Middle frontal gyrus (tissue), 1 donor: ENCODE measurements at regions not wholly inside any gene's neighbourhood (a gene's known extent, or its start where the extent isn't known, plus 50 kb on each side); places are given as distances from the start of the nearest gene placed in this dataset.
A peak's percentile ranks its signal among the peaks of the same experiment; 100 is the strongest.
"Not testable (repeated sequence)": the region's sequence is repeated elsewhere in the genome, so short reads cannot be mapped to it uniquely, and the experiment has no call there.

Experiments used
- DNase-seq: peaks from one replicate; pipeline ENCODE4 v3.0.0-alpha.2; 2015; ENCODE audit warnings: low spot score; ENCODE audit errors: extremely low spot score

- DNase-seq: no peak
These were observed 105.4 kb downstream of the TTC8 start for GRCh38 chr14:88929656-88930436.

GRCh38 chr14:88931321-88932110 is 107.1 kb downstream of the TTC8 start:
- no peak for DNase-seq

GRCh38 chr14:88933191-88933590 is 108.7 kb downstream of the TTC8 start:
- DNase-seq: no peak

- no peak for DNase-seq
These were observed 109.9 kb downstream of the TTC8 start for GRCh38 chr14:88934351-88934806.

DNA sequence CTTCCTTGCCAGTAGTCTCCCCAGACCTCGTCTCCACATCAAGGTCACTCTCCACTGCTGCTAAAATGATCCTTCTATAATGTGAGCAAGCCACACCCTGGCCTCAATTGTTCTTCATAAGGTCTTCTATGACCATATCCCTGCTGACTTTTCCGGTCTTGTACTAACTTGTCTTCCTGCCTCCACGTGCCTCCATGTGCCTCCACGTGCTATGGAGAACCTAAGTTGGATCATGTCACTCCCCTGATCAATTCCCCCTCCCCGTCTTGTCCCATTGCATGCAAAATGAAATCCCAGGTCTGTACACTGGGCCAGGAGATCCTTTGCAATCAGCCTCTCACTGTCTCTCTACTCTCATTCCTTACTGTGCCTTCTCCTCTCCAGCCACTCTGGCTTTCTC is 110.6 kb downstream of the TTC8 start:
- no peak for DNase-seq

- no peak for DNase-seq
These were observed 113.3 kb downstream of the TTC8 start for GRCh38 chr14:88937706-88938105.

DNA sequence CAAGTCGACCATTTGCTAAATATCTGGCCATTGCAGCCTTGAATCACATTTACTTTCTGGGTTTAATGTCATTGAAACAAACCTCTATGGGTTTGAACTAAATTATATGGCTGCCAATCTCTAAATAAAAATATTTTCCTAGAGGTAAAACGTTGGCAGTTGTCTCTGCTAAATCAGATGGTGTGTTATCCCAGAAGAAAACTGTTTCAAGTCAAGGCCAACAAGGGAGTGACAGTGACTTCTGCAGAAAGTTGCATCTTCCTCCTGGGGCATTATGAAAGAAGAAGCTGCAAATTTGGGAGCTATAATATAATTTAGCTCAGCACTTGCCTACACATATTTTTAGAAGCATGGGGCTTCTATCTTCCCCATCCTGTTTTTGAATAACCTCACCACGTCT is 116.2 kb downstream of the TTC8 start:
- no peak for DNase-seq

DNA sequence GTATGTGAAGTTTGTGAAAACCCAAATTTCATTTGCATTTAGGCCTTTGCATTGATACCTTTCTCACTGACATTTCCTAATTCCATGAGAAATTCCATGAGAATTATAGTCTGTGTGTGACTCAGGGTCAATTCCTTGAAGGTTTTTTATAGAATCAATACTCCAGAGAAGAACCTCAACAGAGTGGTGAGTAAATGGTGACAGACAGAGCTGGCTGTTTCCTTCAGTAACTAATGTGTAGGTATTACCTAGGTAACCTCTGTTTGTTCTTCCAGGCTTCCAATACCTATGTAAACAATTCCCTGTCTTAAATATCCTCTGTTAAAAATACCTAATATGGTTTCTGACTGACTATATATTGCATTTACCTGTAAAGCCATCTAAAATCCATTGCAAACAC is 117.0 kb downstream of the TTC8 start:
- DNase-seq: no peak

DNA sequence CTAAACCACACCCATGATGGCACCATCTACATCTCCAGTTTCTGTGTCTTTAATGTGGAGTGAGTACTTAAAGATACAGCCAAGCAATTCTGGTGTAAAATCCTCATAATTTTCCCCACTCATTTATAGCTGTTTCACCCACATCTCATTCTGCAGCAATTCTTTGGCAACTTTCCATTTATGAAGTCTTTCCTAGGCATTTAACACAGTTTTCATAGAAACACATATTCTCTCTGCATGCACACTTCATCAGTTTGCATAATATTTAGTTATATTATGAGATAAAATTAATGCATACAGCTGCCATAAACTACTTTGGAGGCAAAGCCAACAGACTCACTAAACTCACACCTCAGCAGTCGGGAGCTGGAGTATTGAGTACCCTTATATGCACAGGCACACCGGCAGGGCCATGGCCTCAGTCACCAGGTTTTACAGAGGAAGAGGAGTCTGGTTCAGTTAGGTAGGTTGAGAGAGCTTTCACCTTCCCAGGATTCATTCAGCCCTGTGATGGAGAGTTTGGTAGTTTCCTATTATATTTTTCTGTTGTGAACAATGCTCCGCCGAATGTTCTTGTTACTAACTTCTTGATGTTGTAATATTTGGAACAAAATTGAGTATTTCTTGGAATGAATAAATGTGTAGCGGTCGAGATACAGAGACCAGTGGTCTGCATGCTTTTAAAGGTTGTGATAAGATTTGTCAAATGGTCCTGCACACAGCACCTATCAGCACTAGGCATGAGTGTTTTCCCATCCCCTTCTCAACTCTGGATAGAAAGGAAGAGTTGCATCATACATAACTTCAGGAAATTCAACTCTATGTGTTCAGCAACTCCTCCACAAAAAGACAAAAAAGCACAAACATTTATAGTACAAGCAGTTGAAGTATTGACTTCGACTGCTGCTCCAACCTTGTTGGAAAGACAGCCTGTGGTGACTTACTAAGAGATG is 123.5 kb downstream of the TTC8 start:
- DNase-seq: no peak

DNA sequence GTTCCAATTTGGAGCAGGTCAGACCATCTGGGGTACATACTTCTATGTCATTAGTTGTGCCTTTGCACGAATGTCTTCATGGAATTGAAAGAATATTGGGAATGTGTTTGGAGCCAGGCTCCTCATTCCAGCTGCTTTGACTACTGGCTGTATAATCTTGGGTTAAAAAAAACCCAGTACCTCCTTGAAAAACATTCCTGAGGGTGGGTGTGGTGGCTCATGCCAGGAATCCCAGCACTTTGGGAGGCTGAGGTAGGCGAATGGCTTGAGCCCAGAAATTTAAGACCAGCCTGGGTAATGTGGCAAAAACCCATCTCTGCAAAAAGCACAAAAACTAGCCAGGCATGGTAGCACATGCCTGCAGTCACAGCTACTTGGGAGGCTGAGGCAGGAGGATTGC is 125.6 kb downstream of the TTC8 start:
- no peak for DNase-seq

DNA sequence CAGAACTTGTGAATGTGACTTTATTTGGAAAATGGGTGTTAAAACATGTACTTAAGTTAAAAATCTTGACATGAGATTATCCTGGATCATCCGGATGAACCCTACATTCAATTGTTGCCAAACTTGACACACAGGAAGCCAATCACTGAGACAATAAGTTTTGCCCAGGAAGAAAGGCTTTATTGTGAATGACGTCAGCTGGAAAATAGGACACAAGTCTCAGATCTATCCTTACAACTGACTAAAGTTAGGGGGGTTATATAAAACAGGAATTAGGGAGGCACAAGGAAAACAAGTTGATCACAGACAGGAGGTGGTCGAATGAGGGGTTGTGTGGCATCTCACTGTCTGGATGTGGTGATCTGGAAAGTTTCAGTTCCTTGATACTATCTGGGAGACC is 126.9 kb downstream of the TTC8 start:
- no peak for DNase-seq

GRCh38 chr14:88952901-88953300 is 128.4 kb downstream of the TTC8 start:
- peak; percentile 27 for DNase-seq

GRCh38 chr14:88955455-88955854 is 131.0 kb downstream of the TTC8 start:
- DNase-seq: peak; percentile 20

DNA sequence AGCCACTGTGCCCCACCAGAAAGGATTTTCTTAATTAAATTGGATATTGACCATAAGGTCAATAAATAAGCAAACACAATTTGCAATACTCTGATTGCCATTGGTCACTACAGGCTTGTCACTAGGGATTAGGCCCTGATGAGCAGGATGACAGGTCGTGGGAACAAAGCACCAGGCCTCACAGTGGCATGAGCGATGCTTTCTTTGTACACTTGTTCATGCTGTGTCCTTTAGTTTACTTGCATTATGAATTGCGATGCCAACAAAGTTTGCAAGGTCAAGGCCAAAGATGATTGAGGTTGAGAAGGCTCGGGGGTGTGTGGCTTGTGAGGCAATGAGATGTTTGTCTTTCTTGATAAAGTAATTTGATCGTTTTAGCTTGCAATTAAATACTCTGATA is 136.0 kb downstream of the TTC8 start:
- no peak for DNase-seq

- peak; percentile 39 for DNase-seq
These were observed 136.8 kb downstream of the TTC8 start for GRCh38 chr14:88961214-88961613.

DNA sequence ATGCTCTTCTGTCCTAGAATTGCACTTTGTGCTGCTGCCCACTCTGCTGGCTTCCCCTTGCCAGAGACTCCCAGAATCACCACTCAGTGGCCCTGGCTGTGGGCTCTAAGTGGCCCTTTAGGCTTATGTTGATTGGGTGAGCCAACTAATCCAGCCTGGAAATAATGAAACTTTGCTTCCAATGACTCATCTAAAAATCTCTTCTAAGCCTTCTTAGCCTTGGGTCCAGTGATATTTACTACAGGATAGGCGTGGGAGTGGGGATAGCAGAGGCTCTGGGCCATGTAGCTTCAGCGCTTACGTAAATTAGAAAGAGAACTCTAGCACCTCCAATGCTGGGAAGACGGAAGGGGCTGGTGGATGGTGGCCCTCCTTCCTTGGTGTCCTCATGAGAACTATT is 137.9 kb downstream of the TTC8 start:
- DNase-seq: no peak

GRCh38 chr14:88967299-88967698 is 142.8 kb downstream of the TTC8 start:
- no peak for DNase-seq

DNA sequence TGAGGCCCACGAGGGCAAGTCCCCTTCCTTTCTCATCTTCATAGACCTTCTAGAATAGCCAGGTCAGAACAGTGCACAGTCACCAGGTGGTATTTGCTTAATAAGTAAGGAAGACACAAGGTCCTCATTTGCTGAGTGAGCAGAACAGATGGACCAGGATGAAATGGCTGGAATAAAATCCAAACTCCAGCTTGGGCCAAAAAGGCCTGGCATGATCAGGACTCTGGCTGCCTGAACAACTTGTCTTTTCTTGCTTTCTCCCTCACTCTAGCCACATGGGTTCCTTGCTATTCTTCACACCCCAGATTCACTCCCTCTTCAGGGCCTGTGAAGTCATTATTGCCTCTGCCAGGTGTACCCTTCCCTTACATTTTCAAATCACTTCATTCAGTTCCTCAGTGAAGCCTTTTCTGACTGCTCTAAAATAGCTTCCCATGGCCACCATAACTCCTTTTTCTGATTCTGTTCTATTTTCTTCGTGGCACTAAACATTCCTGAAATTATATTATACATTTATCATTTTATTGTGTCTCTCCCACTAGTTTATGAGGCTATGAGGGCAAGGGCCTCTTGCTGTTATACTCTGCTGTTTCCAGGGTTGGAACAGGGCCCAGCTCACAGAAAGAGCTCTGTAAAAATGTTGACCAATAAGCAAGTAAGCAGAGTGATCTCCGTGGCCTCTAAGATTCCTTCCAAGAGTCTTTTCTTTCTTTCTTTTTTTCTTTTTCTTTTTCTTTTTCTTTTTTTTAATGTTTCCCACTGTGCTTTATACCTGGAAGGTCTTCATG is 150.8 kb downstream of the TTC8 start:
- no peak for DNase-seq

GRCh38 chr14:88975926-88976325 is 151.5 kb downstream of the TTC8 start:
- DNase-seq: no peak

GRCh38 chr14:88980907-88981306 is 156.5 kb downstream of the TTC8 start:
- DNase-seq: not testable (repeated sequence)

DNA sequence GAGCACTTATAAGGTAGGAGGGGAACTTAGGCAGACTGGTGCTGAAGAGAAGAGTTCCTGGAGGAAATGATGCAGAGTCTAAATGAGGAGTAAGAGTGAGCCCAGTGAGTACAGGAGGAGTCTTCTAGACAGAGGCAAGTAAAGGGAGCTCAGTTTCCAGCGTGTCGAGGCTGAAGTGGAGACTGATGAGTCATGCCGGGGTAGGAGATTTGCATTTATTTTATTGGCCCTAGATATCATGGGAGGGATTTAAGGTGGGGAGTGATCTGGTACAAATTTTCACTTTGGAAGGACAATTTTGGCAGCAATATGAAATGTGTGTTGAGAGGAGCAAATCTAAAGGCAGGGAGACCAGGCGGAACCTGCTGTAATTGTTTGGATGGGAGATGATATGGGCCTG is 157.5 kb downstream of the TTC8 start:
- DNase-seq: no peak
